ENCODE measurements at regions not wholly inside any gene's neighbourhood (a gene's known extent, or its start where the extent isn't known, plus 50 kb on each side); places are given as distances from the start of the nearest gene placed in this dataset.
"Not testable (repeated sequence)": the region's sequence is repeated elsewhere in the genome, so short reads cannot be mapped to it uniquely, and the experiment has no call there.

- no peak for DNase-seq (ENCODE audit: low read depth in 1 of 2, low spot score in 1 of 2)
Observed at GRCh38 chr21:16215663-16216183, 485.9 kb downstream of the USP25 start.

DNA sequence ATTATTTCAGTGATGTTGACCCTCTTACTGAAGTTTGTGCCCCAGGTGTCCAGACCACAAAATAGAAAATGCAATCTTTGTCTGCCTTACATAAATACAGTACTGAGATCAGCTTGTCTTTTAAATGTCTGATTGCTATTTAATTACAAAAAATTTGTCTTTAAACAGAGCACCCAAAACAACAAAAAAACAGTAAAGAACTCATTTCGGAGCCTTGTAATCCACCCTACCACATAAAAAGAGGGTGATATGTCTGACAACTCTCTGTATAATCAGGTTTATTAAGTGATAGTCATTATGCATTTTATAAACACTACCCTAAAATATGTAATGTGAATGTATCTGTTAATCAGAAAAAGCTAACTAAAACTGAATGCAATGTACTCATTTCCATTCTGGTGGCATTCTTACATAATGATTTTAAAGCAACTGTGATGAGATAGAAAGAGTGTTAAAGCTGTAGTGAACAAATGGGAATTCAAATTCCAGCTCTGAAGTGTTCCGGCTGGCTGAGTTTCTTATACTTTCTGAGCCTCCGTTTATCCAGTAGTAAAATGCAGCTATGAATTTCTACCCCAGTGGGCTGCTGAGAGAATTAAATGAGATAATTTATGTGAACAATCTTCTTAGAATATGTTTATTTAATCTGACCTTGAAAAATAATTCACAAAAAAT, 486.6 kb downstream of the USP25 start:
- no peak for DNase-seq (ENCODE audit: low read depth in 1 of 2, low spot score in 1 of 2)

DNA sequence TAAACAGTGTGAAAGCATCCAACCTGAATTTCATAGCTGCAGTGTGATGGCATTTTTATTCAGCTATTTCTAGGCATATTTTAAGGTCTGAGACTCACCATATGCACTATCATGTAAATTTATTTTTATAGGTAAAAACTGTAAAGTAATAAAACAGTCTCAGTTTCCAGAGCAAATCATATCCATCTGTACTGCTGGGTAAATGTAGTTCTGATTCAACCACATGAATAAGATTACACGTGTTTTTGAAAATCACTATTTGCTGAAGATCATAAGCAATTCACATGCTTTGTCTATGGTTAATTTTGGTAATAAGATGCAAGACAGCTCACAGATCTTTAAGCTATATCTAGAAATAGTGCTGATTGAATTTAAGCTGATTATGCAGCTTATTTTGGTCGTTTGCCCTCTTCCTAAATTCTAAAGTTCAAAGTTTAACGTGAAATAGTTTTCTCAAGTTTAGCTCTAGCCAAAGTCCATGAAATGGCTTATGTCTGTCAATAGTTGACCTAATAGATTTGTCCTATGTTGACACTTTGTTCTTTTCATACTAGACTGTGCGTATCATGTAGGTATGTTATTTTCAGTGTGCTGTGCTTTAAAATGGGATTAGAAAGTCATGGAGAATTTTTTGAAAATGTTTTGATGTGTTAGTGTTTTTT, 489.0 kb downstream of the USP25 start:
- no peak for DNase-seq (ENCODE audit: low read depth in 1 of 2, low spot score in 1 of 2)

DNA sequence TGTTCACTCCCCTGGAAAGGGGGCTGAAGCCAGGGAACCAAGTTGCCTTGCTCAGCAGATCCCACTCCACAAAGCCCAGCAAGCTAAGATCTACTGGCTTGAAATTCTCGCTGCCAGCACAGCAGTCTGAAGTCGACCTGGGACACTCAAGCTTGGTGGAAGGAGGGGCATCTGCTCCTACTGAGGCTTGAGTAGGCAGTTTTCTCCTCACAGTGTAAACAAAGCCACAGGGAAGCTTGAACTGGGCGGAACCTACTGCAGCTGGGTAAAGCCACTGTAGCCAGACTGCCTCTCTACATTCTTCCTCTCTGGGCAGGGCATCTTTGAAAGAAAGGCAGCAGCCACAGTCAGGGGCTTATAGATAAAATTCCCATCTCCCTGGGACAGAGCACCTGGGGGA, 495.0 kb downstream of the USP25 start:
- DNase-seq (ENCODE audit: low read depth in 1 of 2, low spot score in 1 of 2), result not testable (repeated sequence)

GRCh38 chr21:16239659-16240265, 510.0 kb downstream of the USP25 start:
- no peak for DNase-seq (ENCODE audit: low read depth in 1 of 2, low spot score in 1 of 2)

DNA sequence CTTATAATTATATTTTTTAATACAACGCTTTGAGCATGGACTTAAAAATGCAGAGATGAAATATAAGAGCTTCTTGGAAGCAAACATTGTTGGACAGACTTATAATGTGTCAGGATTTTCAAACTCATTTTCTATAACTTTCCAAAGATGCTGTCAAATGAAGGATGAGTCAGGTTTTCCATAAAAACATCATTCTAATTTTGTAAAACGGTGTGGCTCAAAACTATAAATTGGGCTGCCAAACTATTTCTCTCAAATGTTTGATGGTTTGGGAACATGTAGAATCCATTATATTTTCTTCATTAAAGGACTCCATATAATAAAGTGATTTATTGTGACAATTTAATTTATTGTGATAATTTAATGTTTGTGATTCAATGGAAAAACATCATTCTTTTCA, 511.2 kb downstream of the USP25 start:
- no peak for DNase-seq (ENCODE audit: low read depth in 1 of 2, low spot score in 1 of 2)

- DNase-seq (ENCODE audit: low read depth in 1 of 2, low spot score in 1 of 2), result no peak
Observed at GRCh38 chr21:16241479-16241963, 511.7 kb downstream of the USP25 start.

DNA sequence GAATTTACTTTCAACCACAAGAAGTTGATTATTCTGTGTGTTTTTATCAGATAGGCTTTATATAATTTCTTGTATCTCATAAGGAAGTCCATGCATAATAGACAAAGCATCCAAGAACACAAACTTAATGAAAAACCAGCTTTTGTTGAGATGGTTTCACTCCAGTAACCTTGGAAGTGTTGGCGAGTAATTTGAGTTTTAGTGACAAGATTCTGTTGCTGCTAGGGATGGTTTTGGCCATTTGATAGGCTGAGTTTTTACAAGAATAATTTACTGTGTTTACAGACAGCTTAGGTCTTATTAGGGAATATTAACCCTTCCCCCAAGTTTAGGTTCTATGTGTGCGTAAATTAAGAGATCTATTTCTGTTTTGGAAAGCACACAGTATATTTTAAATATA, 513.6 kb downstream of the USP25 start:
- no peak for DNase-seq (ENCODE audit: low read depth in 1 of 2, low spot score in 1 of 2)

DNA sequence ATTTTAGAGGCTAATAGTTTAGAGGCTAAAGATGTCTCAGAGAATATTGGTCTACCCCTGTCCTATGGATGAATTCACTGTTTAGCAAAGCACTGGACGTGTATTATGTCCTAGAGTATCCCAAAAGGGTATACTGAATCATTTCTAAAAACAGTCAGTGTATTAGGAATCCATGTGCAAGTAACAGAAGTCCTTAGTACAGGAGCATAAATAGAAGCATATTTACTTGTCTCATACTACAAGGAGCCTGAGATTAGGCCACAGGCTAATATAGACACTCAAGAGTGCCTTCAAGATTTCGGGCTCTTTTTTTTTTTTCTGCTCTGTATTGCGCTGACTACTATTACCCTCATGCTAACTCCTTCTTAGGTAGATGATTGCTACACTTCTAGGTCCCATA, 518.9 kb downstream of the USP25 start:
- no peak for DNase-seq (ENCODE audit: low read depth in 1 of 2, low spot score in 1 of 2)

GRCh38 chr21:16250273-16250672, 520.5 kb downstream of the USP25 start:
- DNase-seq (ENCODE audit: low read depth in 1 of 2, low spot score in 1 of 2), result no peak

GRCh38 chr21:16258844-16259611, 529.2 kb downstream of the USP25 start:
- DNase-seq (ENCODE audit: low read depth in 1 of 2, low spot score in 1 of 2), result no peak

- no peak for DNase-seq (ENCODE audit: low read depth in 1 of 2, low spot score in 1 of 2)
Observed at GRCh38 chr21:16262091-16262490, 532.3 kb downstream of the USP25 start.

- DNase-seq (ENCODE audit: low read depth in 1 of 2, low spot score in 1 of 2), result no peak
Observed at GRCh38 chr21:16264319-16264718, 534.5 kb downstream of the USP25 start.

- DNase-seq (ENCODE audit: low read depth in 1 of 2, low spot score in 1 of 2), result no peak
Observed at GRCh38 chr21:16269476-16269875, 539.7 kb downstream of the USP25 start.

DNA sequence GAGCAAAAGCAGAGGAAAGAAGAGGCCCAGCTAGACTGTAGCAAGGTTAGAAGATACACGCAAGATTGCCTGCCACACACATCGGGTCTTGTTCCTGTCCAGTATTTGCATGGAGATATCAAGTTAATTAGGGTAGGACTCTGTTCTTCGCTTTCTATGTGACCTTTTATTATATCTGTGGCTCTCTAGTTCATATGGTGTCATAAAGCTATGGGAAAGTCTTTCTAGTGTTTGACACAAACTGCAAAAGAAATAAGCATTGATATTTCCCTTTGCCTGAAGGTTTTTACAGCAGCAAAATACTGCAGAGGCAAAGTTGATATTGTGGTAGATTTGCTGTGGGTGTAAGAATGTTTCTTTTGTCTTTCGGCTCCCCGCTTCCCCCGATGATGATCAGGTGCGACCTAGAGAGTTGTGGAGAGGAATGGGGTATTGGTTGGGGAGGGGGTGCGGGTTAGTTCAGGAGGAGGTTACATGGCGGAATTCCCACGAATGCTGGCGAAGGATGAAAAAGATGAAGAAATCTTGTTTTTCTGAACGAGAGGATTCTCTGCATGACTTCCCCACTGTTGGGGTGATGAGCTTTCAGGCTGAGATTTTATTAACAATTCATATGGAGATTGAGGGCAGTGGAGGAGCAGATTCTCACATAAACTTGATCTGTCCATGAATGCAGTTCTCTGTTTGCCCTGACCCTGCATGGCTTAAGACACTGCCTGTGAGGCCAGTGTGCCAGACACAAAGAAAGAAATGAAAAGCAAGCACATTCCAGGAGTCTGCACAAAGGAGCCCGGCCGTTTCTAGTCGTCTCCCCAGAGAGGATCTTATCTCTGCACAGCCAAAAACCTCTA, 550.2 kb downstream of the USP25 start:
- DNase-seq (ENCODE audit: low read depth in 1 of 2, low spot score in 1 of 2), result no peak

- no peak for DNase-seq (ENCODE audit: low read depth in 1 of 2, low spot score in 1 of 2)
Observed at GRCh38 chr21:16280686-16281091, 550.9 kb downstream of the USP25 start.

- DNase-seq (ENCODE audit: low read depth in 1 of 2, low spot score in 1 of 2), result no peak
Observed at GRCh38 chr21:16283516-16283915, 553.7 kb downstream of the USP25 start.

- no peak for DNase-seq (ENCODE audit: low read depth in 1 of 2, low spot score in 1 of 2)
Observed at GRCh38 chr21:16285605-16286126, 555.9 kb downstream of the USP25 start.

DNA sequence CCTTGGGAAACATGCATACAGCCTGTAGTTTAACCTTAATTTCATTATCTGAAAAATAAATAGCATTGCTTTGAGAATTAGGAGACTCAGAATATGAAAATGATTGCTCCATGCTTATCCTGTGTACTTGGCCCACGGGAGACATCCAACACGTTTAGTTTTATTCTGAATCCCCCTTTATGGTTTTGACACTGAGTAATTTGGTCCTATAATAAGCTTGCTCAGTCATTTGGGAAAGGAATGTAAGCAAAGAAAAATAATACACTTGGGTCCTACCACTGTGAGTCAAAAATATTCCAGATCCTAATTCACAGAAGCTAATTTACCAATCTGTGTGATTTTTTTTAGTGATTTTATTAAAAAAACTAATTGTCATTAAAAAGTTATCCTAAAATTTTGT, 557.3 kb downstream of the USP25 start:
- no peak for DNase-seq (ENCODE audit: low read depth in 1 of 2, low spot score in 1 of 2)

DNA sequence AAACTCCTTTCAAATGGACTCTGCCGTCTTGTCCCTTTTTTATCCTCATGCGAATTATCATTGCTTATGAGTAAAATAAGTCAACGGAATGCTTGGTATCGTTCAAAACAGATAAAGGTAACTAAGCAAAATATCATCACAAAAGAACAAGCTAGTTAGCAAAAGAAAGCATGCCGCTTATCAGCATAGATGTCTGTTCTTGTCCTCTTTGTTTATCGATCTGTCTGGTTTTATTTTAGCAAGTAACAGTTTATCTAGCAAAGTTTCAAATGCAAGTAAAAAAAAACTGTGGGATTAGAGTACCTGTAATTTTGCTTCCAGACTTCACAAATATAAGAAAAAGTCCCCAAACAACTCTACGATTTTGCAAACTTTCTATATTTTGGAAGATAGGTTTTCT, 561.5 kb downstream of the USP25 start:
- DNase-seq (ENCODE audit: low read depth in 1 of 2, low spot score in 1 of 2), result no peak
